HG02870 (cell line): ENCODE measurements at regions not wholly inside any gene's neighbourhood (a gene's known extent, or its start where the extent isn't known, plus 50 kb on each side); places are given as distances from the start of the nearest gene placed in this dataset.

Source experiments
- ATAC-seq: cut with Tn5 transposase; IDR thresholded peaks from one replicate; pipeline ENCODE4 v1.9.1; 2021; ENCODE audit warnings: mild to moderate bottlenecking, moderate library complexity; ENCODE audit not compliant: unreplicated experiment

DNA sequence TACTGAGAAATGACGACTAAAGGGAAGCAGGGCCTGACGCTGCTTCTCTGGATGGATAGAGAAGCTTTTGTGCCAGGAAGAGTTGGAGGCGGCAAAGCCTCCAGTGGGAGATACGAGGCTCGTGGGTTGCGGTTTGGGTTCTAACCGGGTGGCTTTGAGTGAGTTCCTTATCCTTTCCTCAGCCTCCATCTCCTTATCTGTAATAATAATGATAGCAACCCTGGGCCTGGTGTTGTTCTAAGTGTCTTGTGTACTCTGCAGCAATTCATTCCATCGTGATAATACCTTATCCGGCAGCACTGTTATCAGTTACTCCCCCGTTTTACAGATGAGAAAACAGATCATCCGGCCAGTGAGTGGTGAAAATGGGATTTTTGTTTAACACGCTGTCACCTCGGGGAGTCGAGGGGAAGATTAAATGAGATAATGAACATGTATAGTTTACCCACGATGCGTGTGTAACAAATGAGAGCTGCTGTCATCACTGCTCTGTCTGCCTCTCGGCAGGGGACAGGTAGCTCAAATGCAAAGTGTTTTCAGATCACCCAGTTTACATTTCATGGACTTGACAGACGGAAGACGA is 52.0 kb upstream of the LHX1 start:
- no peak for ATAC-seq

GRCh38 chr17:36885771-36886377 is 51.4 kb upstream of the LHX1 start:
- ATAC-seq = no peak
